ENCODE measurements at regions not wholly inside any gene's neighbourhood (a gene's known extent, or its start where the extent isn't known, plus 50 kb on each side); places are given as distances from the start of the nearest gene placed in this dataset.

- Histone ChIP-seq H4K20me1 (ENCODE audit: insufficient read depth) (no peaks in the 10 kb centered on the region), H3K9me2 (ENCODE audit: insufficient read depth) (no peaks in the 10 kb centered on the region), H3K79me2 (ENCODE audit: insufficient read depth, low read length) (no peaks in the 10 kb centered on the region), H3K9me3 (ENCODE audit: control insufficient read depth in 1 of 2, insufficient read depth in 1 of 2, low read depth in 1 of 2, low read length in 2 of 2) (no peaks in the 10 kb centered on the region), H3K9ac (ENCODE audit: low read length) (no peak overlapping the region), H3K27me3 (ENCODE audit: insufficient read depth, low read length) (no peaks in the 10 kb centered on the region), H3K4me3 (replicated peaks in 1 of 2; ENCODE audit: low read depth in 1 of 2, low read length in 2 of 2) (no peak overlapping the region), H2AFZ (ENCODE audit: low read depth, low read length, poor library complexity, severe bottlenecking) (no peak overlapping the region), H3K4me1 (ENCODE audit: control insufficient read depth in 1 of 2, insufficient read depth in 2 of 2, low read length in 2 of 2) (no peaks in the 10 kb centered on the region), H3K4me2 (ENCODE audit: low read length) (no peak overlapping the region), H3K36me3 (ENCODE audit: control insufficient read depth in 1 of 2, insufficient read depth in 2 of 2, low read length in 2 of 2) (no peaks in the 10 kb centered on the region), H3K27ac (ENCODE audit: low read depth, low read length) (no peak overlapping the region)
- ATAC-seq (no peak), DNase-seq (ENCODE audit: low read depth, low spot score) (no peak)
- BruUV-seq (replicated peaks) = no TSS peak
- TF ChIP-seq REST (IDR thresholded peaks at IDR 0.05; ENCODE audit: low read depth) (no peak), JUND (IDR thresholded peaks at IDR 0.05) (no peak), EZH2phosphoT487 (IDR thresholded peaks at IDR 0.05; ENCODE audit: borderline replicate concordance) (no peak), ATF3 (IDR thresholded peaks at IDR 0.05) (no peak), ZNF274 (IDR thresholded peaks at IDR 0.05; ENCODE audit: low read depth, low read length) (no peak), CBX3 (IDR thresholded peaks at IDR 0.05; ENCODE audit: low read depth) (no peak), SP1 (IDR thresholded peaks at IDR 0.05; ENCODE audit: low read depth) (no peak), CEBPB (IDR thresholded peaks at IDR 0.05; ENCODE audit: low read depth) (no peak), ELF1 (IDR thresholded peaks at IDR 0.05; ENCODE audit: borderline replicate concordance, low read depth) (no peak), FOSL1 (IDR thresholded peaks at IDR 0.05; ENCODE audit: low read depth) (no peak), CTCF (IDR thresholded peaks at IDR 0.05 in 2 of 3, conservative IDR thresholded peaks at IDR 0.05 in 1 of 3; ENCODE audit: borderline replicate concordance in 1 of 3, insufficient read depth in 1 of 3, low read depth in 2 of 3, low read length in 2 of 3) (no peak), TCF7L2 (IDR thresholded peaks at IDR 0.05; ENCODE audit: borderline replicate concordance, extremely low read depth, insufficient read depth, insufficient read length) (no peak), SIN3A (IDR thresholded peaks at IDR 0.05; ENCODE audit: low read depth) (no peak), POLR2A (IDR thresholded peaks at IDR 0.05; ENCODE audit: borderline replicate concordance, extremely low read depth, insufficient read depth, insufficient read length) (no peak), MAX (IDR thresholded peaks at IDR 0.05) (no peak), EZH2 (IDR thresholded peaks at IDR 0.05) (no peak)
- CTCF ChIA-PET = no interaction called here
- POLR2A ChIA-PET = no interaction called here
- RAD21 ChIA-PET (ENCODE audit: low non-redundant PET in 1 of 2, low total read pairs in 2 of 2, uncharacterized antibody in 2 of 2, unreplicated experiment in 2 of 2) = no interaction called here
- intact Hi-C loops (cut with micrococcal nuclease) = no loop called here
Observed at GRCh38 chr1:193494368-193494767, 308.0 kb upstream of the B3GALT2 start.

Data from HCT116 (cell line).